GM12878 (cell line): ENCODE measurements at regions not wholly inside any gene's neighbourhood (a gene's known extent, or its start where the extent isn't known, plus 50 kb on each side); places are given as distances from the start of the nearest gene placed in this dataset.

Experiments
- ATAC-seq: fragments of 200-7000 bp; cut with Tn5 transposase; 3 replicates; pipeline ENCODE4 v1.9.1; 2020; ENCODE audit warnings: mild to moderate bottlenecking, moderate library complexity
- BruUV-seq: library from RNA; stranded (reverse); fragments of 400-500 nt; replicated peaks from 2 replicates; lab custom pipeline; 2021; lab: Mats Ljungman, UMichigan
- CTCF ChIA-PET: fragments of 300-600 bp; sonication (Branson Sonifier 250); formaldehyde crosslinking; extraction: SDS; loops from one replicate; lab custom pipeline; 2021; ENCODE audit warnings: inconsistent platforms; lab: Yijun Ruan, JAX
- POLR2A ChIA-PET: fragments of 350-600 bp; formaldehyde crosslinking; extraction: SDS; loops from one replicate; lab custom pipeline; 2021; ENCODE audit warnings: inconsistent platforms; lab: Charles Lee
- RAD21 ChIA-PET: fragments of 300-600 bp; sonication (Branson Sonifier 250); formaldehyde crosslinking; loops from one replicate; lab custom pipeline; 2023; ENCODE audit warnings: antibody characterized with exemption; ENCODE audit not compliant: unreplicated experiment; lab: Charles Lee
- SMC1A ChIA-PET: fragments of 300-600 bp; sonication (Branson Sonifier 250); formaldehyde crosslinking; loops from one replicate; lab custom pipeline; 2023; ENCODE audit not compliant: unreplicated experiment, uncharacterized antibody; lab: Charles Lee
- DNase-seq: peaks from one replicate; pipeline ENCODE4 v3.0.0-alpha.2; 2011; ENCODE audit warnings: low read depth, low spot score
- FAIRE-seq: peaks from 3 replicates; lab custom pipeline; 2011; peaks lifted over from hg19 to GRCh38; lab: Jason Lieb, UNC
- H2AFZ ChIP-seq: 2 replicates; pipeline ENCODE4 v1.6.0; 2011; ENCODE audit warnings: low read depth, low read length, control low read depth; ENCODE audit not compliant: control insufficient read depth
- H3K27ac ChIP-seq: 2 replicates; pipeline ENCODE4 v1.5.1; 2011; ENCODE audit warnings: control low read depth; ENCODE audit not compliant: control insufficient read depth, insufficient read depth
- H3K27me3 ChIP-seq, 2 experiments: replicated peaks in 1 of 2; 2 replicates each; pipeline versions ENCODE4 v1.6.0 to v1.6.1; 2011; ENCODE audit warnings: low read length in 1 of 2; ENCODE audit not compliant: control insufficient read depth in 2 of 2, insufficient read depth in 2 of 2
- H3K36me3 ChIP-seq, 2 experiments: 2 replicates each; pipeline ENCODE4 v1.5.1; 2011; ENCODE audit warnings: low read length in 1 of 2; ENCODE audit not compliant: control insufficient read depth in 2 of 2, insufficient read depth in 2 of 2
- H3K4me1 ChIP-seq: 2 replicates; pipeline ENCODE4 v1.6.1; 2011; ENCODE audit warnings: mild to moderate bottlenecking, low read length, moderate library complexity, mixed read lengths; ENCODE audit not compliant: control insufficient read depth, insufficient read depth
- H3K4me2 ChIP-seq: 2 replicates; pipeline ENCODE4 v1.6.0; 2011; ENCODE audit warnings: control low read depth; ENCODE audit not compliant: control insufficient read depth, insufficient read depth
- H3K4me3 ChIP-seq: fragments of 200-600 bp; sonication (generic); 2 replicates; pipeline ENCODE4 v1.5.1; 2016
- H3K79me2 ChIP-seq: 2 replicates; pipeline ENCODE4 v1.6.0; 2011; ENCODE audit warnings: low read length; ENCODE audit not compliant: control insufficient read depth, insufficient read depth
- H3K9ac ChIP-seq: 2 replicates; pipeline ENCODE4 v1.8.0; 2011; ENCODE audit warnings: low read length, control low read depth, mixed read lengths; ENCODE audit not compliant: control insufficient read depth, insufficient read depth
- H3K9me3 ChIP-seq: replicated peaks from 3 replicates; pipeline ENCODE4 v1.5.1; 2011; ENCODE audit warnings: mild to moderate bottlenecking, low read length; ENCODE audit not compliant: control insufficient read depth, insufficient read depth
- H4K20me1 ChIP-seq: 2 replicates; pipeline ENCODE4 v1.6.0; 2011; ENCODE audit not compliant: control insufficient read depth, insufficient read depth
- BHLHE40 ChIP-seq, 2 experiments: fragments of 450-650 bp in 1 of 2; IDR thresholded peaks; 2 replicates each; pipeline ENCODE4 v1.6.1; 2011 to 2017; ENCODE audit warnings: low read depth in 2 of 2, borderline replicate concordance in 1 of 2, improper control_type of control experiment in 1 of 2, low read length in 1 of 2, mild to moderate bottlenecking in 1 of 2
- CREM ChIP-seq: IDR thresholded peaks from 2 replicates; pipeline ENCODE4 v1.6.1; 2014; ENCODE audit warnings: antibody characterized with exemption, low read depth
- FOS ChIP-seq: IDR thresholded peaks from 3 replicates; pipeline ENCODE4 v1.6.1; 2011; ENCODE audit warnings: borderline replicate concordance; ENCODE audit not compliant: insufficient read length; ENCODE audit errors: extremely low read depth
- MXI1 ChIP-seq: fragments of 150-350 bp; IDR thresholded peaks from 2 replicates; pipeline ENCODE4 v1.6.1; 2011; ENCODE audit warnings: low read depth, mild to moderate bottlenecking, inconsistent platforms, low read length, improper control_type of control experiment
- NFXL1 ChIP-seq: fragments of 450-650 bp; IDR thresholded peaks from 2 replicates; pipeline ENCODE4 v1.6.1; 2017; ENCODE audit warnings: antibody characterized with exemption, mild to moderate bottlenecking, borderline replicate concordance
- NFYB ChIP-seq: IDR thresholded peaks from 2 replicates; pipeline ENCODE4 v1.6.1; 2011; ENCODE audit warnings: low read depth, mild to moderate bottlenecking, low read length, improper control_type of control experiment, moderate library complexity; ENCODE audit not compliant: insufficient read depth
- PAX5 ChIP-seq: IDR thresholded peaks from 2 replicates; pipeline ENCODE4 v1.6.1; 2011; ENCODE audit warnings: low read depth, low read length, borderline replicate concordance
- RAD21 ChIP-seq: IDR thresholded peaks from 2 replicates; pipeline ENCODE4 v1.6.1; 2011; ENCODE audit warnings: mild to moderate bottlenecking, low read depth, low read length, moderate library complexity; ENCODE audit not compliant: insufficient read depth
- SIN3A ChIP-seq: IDR thresholded peaks from 2 replicates; pipeline ENCODE4 v1.6.1; 2012; ENCODE audit warnings: low read depth, low read length, improper control_type of control experiment
- SMC3 ChIP-seq: IDR thresholded peaks from 2 replicates; pipeline ENCODE4 v1.6.1; 2011; ENCODE audit warnings: low read length, improper control_type of control experiment, borderline replicate concordance
- TBL1XR1 ChIP-seq: IDR thresholded peaks from 2 replicates; pipeline ENCODE4 v1.6.1; 2012; ENCODE audit warnings: low read depth, low read length, improper control_type of control experiment
- WGBS: methylation state at CpG from one replicate; pipeline ENCODE4 v1.1.6; 2016; ENCODE audit warnings: low lambda C conversion rate; ENCODE audit not compliant: insufficient replicate concordance, insufficient coverage; ENCODE audit errors: missing lambda C conversion rate; 5-methylcytosine and 5-hydroxymethylcytosine counted together
- in situ Hi-C: fragments of 300-500 bp; cut with MboI; formaldehyde crosslinking; loops from 9 replicates; pipeline ENCODE4 v1.14.3; 2018; ENCODE audit warnings: mixed read lengths
- intact Hi-C: fragments of 100-400 bp; cut with micrococcal nuclease; formaldehyde crosslinking; loops from one replicate; pipeline ENCODE4 v1.14.2; 2022; ENCODE audit not compliant: unreplicated experiment
- TF ChIP-seq, protein P1 (sequence below): IDR thresholded peaks from 2 replicates; pipeline ENCODE4 v1.6.1; 2011; ENCODE audit warnings: low read depth, low read length, improper control_type of control experiment, borderline replicate concordance
- TF ChIP-seq, protein P2 (sequence below): fragments of 450-650 bp; IDR thresholded peaks from 2 replicates; pipeline ENCODE4 v1.6.1; 2017; ENCODE audit warnings: antibody characterized with exemption, mild to moderate bottlenecking, moderate library complexity
- TF ChIP-seq, protein P3 (sequence below): fragments of 450-650 bp; IDR thresholded peaks from 2 replicates; pipeline ENCODE4 v1.6.1; 2017; ENCODE audit warnings: low read depth, mild to moderate bottlenecking, moderate library complexity
- TF ChIP-seq, protein P4 (sequence below), 3 experiments: IDR thresholded peaks in 2 of 3; conservative IDR thresholded peaks in 1 of 3; 2 replicates each; pipeline ENCODE4 v1.5.1; 2011; ENCODE audit warnings: low read depth in 3 of 3, low read length in 3 of 3, mild to moderate bottlenecking in 3 of 3, control low read depth in 2 of 3, moderate library complexity in 2 of 3, inconsistent platforms in 1 of 3, mixed read lengths in 1 of 3; ENCODE audit not compliant: control insufficient read depth in 2 of 3, insufficient read depth in 1 of 3; ENCODE audit errors: extremely low read depth in 1 of 3

DNA sequence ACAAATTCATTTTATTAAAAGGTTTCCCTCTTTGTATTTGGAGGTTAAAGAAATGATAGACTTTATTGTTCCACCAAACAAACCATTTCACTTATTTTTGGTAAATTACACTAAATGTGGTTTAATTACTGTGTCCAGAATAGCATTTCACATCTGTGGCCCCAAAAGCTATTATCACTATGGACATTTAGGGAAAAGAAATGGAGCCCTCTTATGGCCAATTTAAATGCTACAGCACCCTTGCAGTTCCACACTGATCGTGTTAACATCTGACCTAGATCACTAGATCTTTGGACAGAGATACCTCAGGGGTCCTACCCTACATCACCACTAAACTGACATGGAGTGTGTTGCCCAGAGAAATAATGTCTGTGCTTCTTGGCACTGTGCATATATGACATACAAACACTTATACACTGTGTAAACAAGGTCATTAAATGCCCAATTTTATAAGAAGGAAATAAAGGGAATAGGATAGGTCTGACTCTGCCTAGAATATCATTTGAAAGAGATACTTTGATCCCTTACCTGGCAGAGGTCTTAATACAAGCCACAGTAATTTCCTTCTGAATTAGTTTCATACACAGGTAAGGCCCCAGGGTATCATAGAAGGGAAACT is 163.9 kb downstream of the KDR start:
- ChIA-PET RAD21 (no interaction called here), SMC1A (interaction anchor here (1.5 kb wide), 1 partner anchor 14 kb away, joined by 4 read pairs; no protein-coding TSS in a partner anchor), CTCF (interaction anchor here (1.0 to 2.6 kb wide), 4 partner anchors 10 to 643 kb away, joined by 3 to 9 read pairs (median 7); no protein-coding TSS in a partner anchor), POLR2A (no interaction called here)
- H3K4me2 ChIP-seq: no peak overlapping the region
- H3K9ac ChIP-seq: no peak overlapping the region
- FAIRE-seq (no peak), DNase-seq (no peak), ATAC-seq (peak; percentile 49)
- no peaks in the 10 kb centered on the region for H3K36me3 ChIP-seq
- no peaks in the 10 kb centered on the region for H4K20me1 ChIP-seq
- H3K79me2 ChIP-seq: no peaks in the 10 kb centered on the region
- no peaks in the 10 kb centered on the region for H3K4me1 ChIP-seq
- no peak overlapping the region for H2AFZ ChIP-seq
- H3K4me3 ChIP-seq: no peak overlapping the region
- WGBS: 0% methylated on average over 1 of the region's 1 CpG
- intact Hi-C loops: loop anchor here (2.0 to 5.0 kb wide), 2 partner anchors 284 to 639 kb away; no protein-coding TSS in a partner anchor
- no peak overlapping the region for H3K27ac ChIP-seq
- no peaks in the 10 kb centered on the region for H3K27me3 ChIP-seq
- in situ Hi-C loops: loop anchor here (10.0 kb wide), 3 partner anchors 277 to 637 kb away; no protein-coding TSS in a partner anchor
- BruUV-seq: no TSS peak
- TF ChIP-seq NFXL1 (no peak), TBL1XR1 (no peak), RAD21 (peak; percentile 53), BHLHE40 (IDR thresholded peaks at IDR 0.05; ENCODE audit: borderline replicate concordance in 1 of 2, low read depth in 2 of 2, low read length in 1 of 2) (no peak), CREM (no peak), MXI1 (no peak), NFYB (no peak), SIN3A (no peak), PAX5 (no peak), SMC3 (peak; percentile 33; the same call in 1 of the 2 replicates), FOS (no peak)
- TF ChIP-seq, protein P1, sequence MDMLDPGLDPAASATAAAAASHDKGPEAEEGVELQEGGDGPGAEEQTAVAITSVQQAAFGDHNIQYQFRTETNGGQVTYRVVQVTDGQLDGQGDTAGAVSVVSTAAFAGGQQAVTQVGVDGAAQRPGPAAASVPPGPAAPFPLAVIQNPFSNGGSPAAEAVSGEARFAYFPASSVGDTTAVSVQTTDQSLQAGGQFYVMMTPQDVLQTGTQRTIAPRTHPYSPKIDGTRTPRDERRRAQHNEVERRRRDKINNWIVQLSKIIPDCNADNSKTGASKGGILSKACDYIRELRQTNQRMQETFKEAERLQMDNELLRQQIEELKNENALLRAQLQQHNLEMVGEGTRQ: no peak
- TF ChIP-seq, protein P2, sequence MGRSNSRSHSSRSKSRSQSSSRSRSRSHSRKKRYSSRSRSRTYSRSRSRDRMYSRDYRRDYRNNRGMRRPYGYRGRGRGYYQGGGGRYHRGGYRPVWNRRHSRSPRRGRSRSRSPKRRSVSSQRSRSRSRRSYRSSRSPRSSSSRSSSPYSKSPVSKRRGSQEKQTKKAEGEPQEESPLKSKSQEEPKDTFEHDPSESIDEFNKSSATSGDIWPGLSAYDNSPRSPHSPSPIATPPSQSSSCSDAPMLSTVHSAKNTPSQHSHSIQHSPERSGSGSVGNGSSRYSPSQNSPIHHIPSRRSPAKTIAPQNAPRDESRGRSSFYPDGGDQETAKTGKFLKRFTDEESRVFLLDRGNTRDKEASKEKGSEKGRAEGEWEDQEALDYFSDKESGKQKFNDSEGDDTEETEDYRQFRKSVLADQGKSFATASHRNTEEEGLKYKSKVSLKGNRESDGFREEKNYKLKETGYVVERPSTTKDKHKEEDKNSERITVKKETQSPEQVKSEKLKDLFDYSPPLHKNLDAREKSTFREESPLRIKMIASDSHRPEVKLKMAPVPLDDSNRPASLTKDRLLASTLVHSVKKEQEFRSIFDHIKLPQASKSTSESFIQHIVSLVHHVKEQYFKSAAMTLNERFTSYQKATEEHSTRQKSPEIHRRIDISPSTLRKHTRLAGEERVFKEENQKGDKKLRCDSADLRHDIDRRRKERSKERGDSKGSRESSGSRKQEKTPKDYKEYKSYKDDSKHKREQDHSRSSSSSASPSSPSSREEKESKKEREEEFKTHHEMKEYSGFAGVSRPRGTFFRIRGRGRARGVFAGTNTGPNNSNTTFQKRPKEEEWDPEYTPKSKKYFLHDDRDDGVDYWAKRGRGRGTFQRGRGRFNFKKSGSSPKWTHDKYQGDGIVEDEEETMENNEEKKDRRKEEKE: no peak
- TF ChIP-seq, protein P3, sequence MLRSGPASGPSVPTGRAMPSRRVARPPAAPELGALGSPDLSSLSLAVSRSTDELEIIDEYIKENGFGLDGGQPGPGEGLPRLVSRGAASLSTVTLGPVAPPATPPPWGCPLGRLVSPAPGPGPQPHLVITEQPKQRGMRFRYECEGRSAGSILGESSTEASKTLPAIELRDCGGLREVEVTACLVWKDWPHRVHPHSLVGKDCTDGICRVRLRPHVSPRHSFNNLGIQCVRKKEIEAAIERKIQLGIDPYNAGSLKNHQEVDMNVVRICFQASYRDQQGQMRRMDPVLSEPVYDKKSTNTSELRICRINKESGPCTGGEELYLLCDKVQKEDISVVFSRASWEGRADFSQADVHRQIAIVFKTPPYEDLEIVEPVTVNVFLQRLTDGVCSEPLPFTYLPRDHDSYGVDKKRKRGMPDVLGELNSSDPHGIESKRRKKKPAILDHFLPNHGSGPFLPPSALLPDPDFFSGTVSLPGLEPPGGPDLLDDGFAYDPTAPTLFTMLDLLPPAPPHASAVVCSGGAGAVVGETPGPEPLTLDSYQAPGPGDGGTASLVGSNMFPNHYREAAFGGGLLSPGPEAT: no peak
- TF ChIP-seq, protein P4, sequence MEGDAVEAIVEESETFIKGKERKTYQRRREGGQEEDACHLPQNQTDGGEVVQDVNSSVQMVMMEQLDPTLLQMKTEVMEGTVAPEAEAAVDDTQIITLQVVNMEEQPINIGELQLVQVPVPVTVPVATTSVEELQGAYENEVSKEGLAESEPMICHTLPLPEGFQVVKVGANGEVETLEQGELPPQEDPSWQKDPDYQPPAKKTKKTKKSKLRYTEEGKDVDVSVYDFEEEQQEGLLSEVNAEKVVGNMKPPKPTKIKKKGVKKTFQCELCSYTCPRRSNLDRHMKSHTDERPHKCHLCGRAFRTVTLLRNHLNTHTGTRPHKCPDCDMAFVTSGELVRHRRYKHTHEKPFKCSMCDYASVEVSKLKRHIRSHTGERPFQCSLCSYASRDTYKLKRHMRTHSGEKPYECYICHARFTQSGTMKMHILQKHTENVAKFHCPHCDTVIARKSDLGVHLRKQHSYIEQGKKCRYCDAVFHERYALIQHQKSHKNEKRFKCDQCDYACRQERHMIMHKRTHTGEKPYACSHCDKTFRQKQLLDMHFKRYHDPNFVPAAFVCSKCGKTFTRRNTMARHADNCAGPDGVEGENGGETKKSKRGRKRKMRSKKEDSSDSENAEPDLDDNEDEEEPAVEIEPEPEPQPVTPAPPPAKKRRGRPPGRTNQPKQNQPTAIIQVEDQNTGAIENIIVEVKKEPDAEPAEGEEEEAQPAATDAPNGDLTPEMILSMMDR (IDR thresholded peaks at IDR 0.05 in 2 of 3, conservative IDR thresholded peaks at IDR 0.05 in 1 of 3; ENCODE audit: control insufficient read depth in 2 of 3, extremely low read depth in 1 of 3, insufficient read depth in 1 of 3, low read depth in 3 of 3, low read length in 3 of 3): peak in 2 of 3 experiments; percentile 46; a peak in 4 of 6 replicates
- H3K9me3 ChIP-seq: no peaks in the 10 kb centered on the region
